MM.1S (cell line): ENCODE measurements at regions not wholly inside any gene's neighbourhood (a gene's known extent, or its start where the extent isn't known, plus 50 kb on each side); places are given as distances from the start of the nearest gene placed in this dataset.

Source experiments
- EZH2phosphoT487 ChIP-seq: fragments of 300-600 bp; sonication (generic); IDR thresholded peaks from 2 replicates; pipeline ENCODE4 v1.6.1; 2018; ENCODE audit warnings: antibody characterized with exemption, low read length
- TF ChIP-seq, protein P1 (sequence below): fragments of 300-600 bp; sonication (generic); IDR thresholded peaks from 2 replicates; pipeline ENCODE4 v1.5.1; 2016; ENCODE audit warnings: antibody characterized with exemption, low read length, mixed read lengths

GRCh38 chr4:114335339-114335738 is 263.3 kb upstream of the UGT8 start:
- TF ChIP-seq, protein P1, sequence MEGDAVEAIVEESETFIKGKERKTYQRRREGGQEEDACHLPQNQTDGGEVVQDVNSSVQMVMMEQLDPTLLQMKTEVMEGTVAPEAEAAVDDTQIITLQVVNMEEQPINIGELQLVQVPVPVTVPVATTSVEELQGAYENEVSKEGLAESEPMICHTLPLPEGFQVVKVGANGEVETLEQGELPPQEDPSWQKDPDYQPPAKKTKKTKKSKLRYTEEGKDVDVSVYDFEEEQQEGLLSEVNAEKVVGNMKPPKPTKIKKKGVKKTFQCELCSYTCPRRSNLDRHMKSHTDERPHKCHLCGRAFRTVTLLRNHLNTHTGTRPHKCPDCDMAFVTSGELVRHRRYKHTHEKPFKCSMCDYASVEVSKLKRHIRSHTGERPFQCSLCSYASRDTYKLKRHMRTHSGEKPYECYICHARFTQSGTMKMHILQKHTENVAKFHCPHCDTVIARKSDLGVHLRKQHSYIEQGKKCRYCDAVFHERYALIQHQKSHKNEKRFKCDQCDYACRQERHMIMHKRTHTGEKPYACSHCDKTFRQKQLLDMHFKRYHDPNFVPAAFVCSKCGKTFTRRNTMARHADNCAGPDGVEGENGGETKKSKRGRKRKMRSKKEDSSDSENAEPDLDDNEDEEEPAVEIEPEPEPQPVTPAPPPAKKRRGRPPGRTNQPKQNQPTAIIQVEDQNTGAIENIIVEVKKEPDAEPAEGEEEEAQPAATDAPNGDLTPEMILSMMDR, result no peak
- no peak for TF ChIP-seq EZH2phosphoT487
